GM19455 (cell line): ENCODE measurements at regions not wholly inside any gene's neighbourhood (a gene's known extent, or its start where the extent isn't known, plus 50 kb on each side); places are given as distances from the start of the nearest gene placed in this dataset.

Experiments used
- ATAC-seq: cut with Tn5 transposase; IDR thresholded peaks from one replicate; pipeline ENCODE4 v1.9.1; 2021; ENCODE audit not compliant: unreplicated experiment

GRCh38 chr4:128371001-128371777 lies 83.6 kb upstream of the PGRMC2 start:
- no peak for ATAC-seq

- no peak for ATAC-seq
Measured at GRCh38 chr4:128366212-128366611, 78.6 kb upstream of the PGRMC2 start.

- no peak for ATAC-seq
Measured at GRCh38 chr4:128364565-128364964, 77.0 kb upstream of the PGRMC2 start.

GRCh38 chr4:128363966-128364365 lies 76.4 kb upstream of the PGRMC2 start:
- no peak for ATAC-seq

GRCh38 chr4:128362760-128363159 lies 75.1 kb upstream of the PGRMC2 start:
- ATAC-seq, result no peak

- ATAC-seq, result no peak
Measured at GRCh38 chr4:128359422-128359821, 71.8 kb upstream of the PGRMC2 start.

- ATAC-seq, result no peak
Measured at GRCh38 chr4:128358913-128359279, 71.3 kb upstream of the PGRMC2 start.

GRCh38 chr4:128358231-128358912 lies 70.8 kb upstream of the PGRMC2 start:
- ATAC-seq, result no peak

GRCh38 chr4:128357286-128357685 lies 69.7 kb upstream of the PGRMC2 start:
- ATAC-seq, result no peak

- ATAC-seq, result no peak
Measured at GRCh38 chr4:128355305-128355704, 67.7 kb upstream of the PGRMC2 start.

- ATAC-seq, result no peak
Measured at GRCh38 chr4:128354205-128354821, 66.7 kb upstream of the PGRMC2 start.

GRCh38 chr4:128353791-128354190 lies 66.2 kb upstream of the PGRMC2 start:
- no peak for ATAC-seq

GRCh38 chr4:128351502-128351901 lies 63.9 kb upstream of the PGRMC2 start:
- no peak for ATAC-seq

GRCh38 chr4:128350449-128351045 lies 62.9 kb upstream of the PGRMC2 start:
- ATAC-seq, result no peak

- ATAC-seq, result no peak
Measured at GRCh38 chr4:128349921-128350320, 62.3 kb upstream of the PGRMC2 start.

- ATAC-seq, result no peak
Measured at GRCh38 chr4:128347930-128348660, 60.5 kb upstream of the PGRMC2 start.

- no peak for ATAC-seq
Measured at GRCh38 chr4:128347175-128347868, 59.7 kb upstream of the PGRMC2 start.

- ATAC-seq, result no peak
Measured at GRCh38 chr4:128346054-128346716, 58.6 kb upstream of the PGRMC2 start.

GRCh38 chr4:128345650-128346049 lies 58.0 kb upstream of the PGRMC2 start:
- no peak for ATAC-seq

GRCh38 chr4:128342762-128343161 lies 55.1 kb upstream of the PGRMC2 start:
- no peak for ATAC-seq
